ENCODE measurements at regions not wholly inside any gene's neighbourhood (a gene's known extent, or its start where the extent isn't known, plus 50 kb on each side); places are given as distances from the start of the nearest gene placed in this dataset.

- Histone ChIP-seq H3K4me1 (no peaks in the 10 kb centered on the region), H3K27me3 (no peaks in the 10 kb centered on the region), H3K9me3 (no peaks in the 10 kb centered on the region), H3K4me3 (no peak overlapping the region), H3K36me3 (no peaks in the 10 kb centered on the region), H3K27ac (peak overlapping the region; percentile 42)
- DNase-seq (ENCODE audit: extremely low spot score in 2 of 2): no peak
- intact Hi-C loops (cut with DNase I): loop anchor here (10.0 kb wide), 1 partner anchor 55 kb away; no protein-coding TSS in a partner anchor
- TF ChIP-seq CTCF (IDR thresholded peaks at IDR 0.05) (no peak), POLR2AphosphoS5 (IDR thresholded peaks at IDR 0.05; ENCODE audit: insufficient read depth in 1 of 2, low read depth in 1 of 2) (no peak), POLR2A (IDR thresholded peaks at IDR 0.05) (no peak)
Observed at GRCh38 chr3:30440147-30440604, 166.2 kb upstream of the TGFBR2 start.

- Histone ChIP-seq H3K27me3 (no peaks in the 10 kb centered on the region), H3K27ac (no peak overlapping the region), H3K4me1 (no peaks in the 10 kb centered on the region), H3K9me3 (no peaks in the 10 kb centered on the region), H3K36me3 (no peaks in the 10 kb centered on the region), H3K4me3 (no peak overlapping the region)
- DNase-seq (ENCODE audit: extremely low spot score in 2 of 2): no peak
- intact Hi-C loops (cut with DNase I): loop anchor here (10.0 kb wide), 1 partner anchor 54 kb away; no protein-coding TSS in a partner anchor
- TF ChIP-seq POLR2AphosphoS5 (IDR thresholded peaks at IDR 0.05; ENCODE audit: insufficient read depth in 1 of 2, low read depth in 1 of 2) (peak in 1 of 2 donors; percentile 60), CTCF (IDR thresholded peaks at IDR 0.05) (no peak), POLR2A (IDR thresholded peaks at IDR 0.05) (no peak)
Observed at GRCh38 chr3:30440880-30441279, 165.5 kb upstream of the TGFBR2 start.

GRCh38 chr3:30443756-30444673 is 162.4 kb upstream of the TGFBR2 start:
- peaks cover 7% of the 10 kb centered on the region for H3K4me1 ChIP-seq

GRCh38 chr3:30448450-30449289 is 157.7 kb upstream of the TGFBR2 start:
- no peaks in the 10 kb centered on the region for H3K27me3 ChIP-seq
- peaks cover 7% of the 10 kb centered on the region for H3K4me1 ChIP-seq
- DNase-seq (ENCODE audit: extremely low spot score in 2 of 2): no peak
- H3K4me3 ChIP-seq: no peak overlapping the region
- TF ChIP-seq POLR2A (IDR thresholded peaks at IDR 0.05) (no peak), CTCF (IDR thresholded peaks at IDR 0.05) (no peak), POLR2AphosphoS5 (IDR thresholded peaks at IDR 0.05; ENCODE audit: insufficient read depth in 1 of 2, low read depth in 1 of 2) (no peak)
- intact Hi-C loops (cut with DNase I): loop anchor here (10.0 kb wide), 1 partner anchor 46 kb away; no protein-coding TSS in a partner anchor
- H3K9me3 ChIP-seq: no peaks in the 10 kb centered on the region
- H3K27ac ChIP-seq: peak overlapping the region; percentile 24
- H3K36me3 ChIP-seq: no peaks in the 10 kb centered on the region

More at GRCh38 chr3:30443756-30444673, 162.4 kb upstream of the TGFBR2 start:
- no peak for DNase-seq (ENCODE audit: extremely low spot score in 2 of 2)
- H3K27ac ChIP-seq: peak overlapping the region; percentile 66
- H3K9me3 ChIP-seq: no peaks in the 10 kb centered on the region
- H3K4me3 ChIP-seq: no peak overlapping the region
- H3K36me3 ChIP-seq: no peaks in the 10 kb centered on the region
- intact Hi-C loops (cut with DNase I): loop anchor here (10.0 kb wide), 1 partner anchor 51 kb away; no protein-coding TSS in a partner anchor
- no peaks in the 10 kb centered on the region for H3K27me3 ChIP-seq
- TF ChIP-seq CTCF (IDR thresholded peaks at IDR 0.05) (no peak), POLR2AphosphoS5 (IDR thresholded peaks at IDR 0.05; ENCODE audit: insufficient read depth in 1 of 2, low read depth in 1 of 2) (peak in 1 of 2 donors; percentile 53)
